ENCODE measurements at regions not wholly inside any gene's neighbourhood (a gene's known extent, or its start where the extent isn't known, plus 50 kb on each side); places are given as distances from the start of the nearest gene placed in this dataset.

GRCh38 chr2:66683064-66683463 is 248.1 kb downstream of the MEIS1 start:
- POLR2A ChIA-PET, result no interaction called here
- DNase-seq, result no peak
- no peaks in the 10 kb centered on the region for H3K9me3 Mint-ChIP-seq
- H3K4me1 Mint-ChIP-seq, result no peaks in the 10 kb centered on the region
- H3K36me3 Mint-ChIP-seq (ENCODE audit: low read depth), result no peaks in the 10 kb centered on the region
- H3K4me3 Mint-ChIP-seq, result no peak overlapping the region
- intact Hi-C loops (cut with micrococcal nuclease), result no loop called here
- H3K27me3 Mint-ChIP-seq, result peaks cover 2% of the 10 kb centered on the region
- CTCF ChIA-PET, result no interaction called here
- TF ChIP-seq CTCF (IDR thresholded peaks at IDR 0.05), result no peak
- no peak for ATAC-seq (ENCODE audit: low read depth)
- no peak overlapping the region for H3K27ac Mint-ChIP-seq

GRCh38 chr2:66683599-66683998 is 248.7 kb downstream of the MEIS1 start:
- Mint-ChIP-seq H3K36me3 (ENCODE audit: low read depth) (no peaks in the 10 kb centered on the region), H3K27ac (no peak overlapping the region), H3K9me3 (no peaks in the 10 kb centered on the region), H3K4me1 (no peaks in the 10 kb centered on the region), H3K4me3 (no peak overlapping the region), H3K27me3 (peaks cover 2% of the 10 kb centered on the region)
- ChIA-PET CTCF (no interaction called here), POLR2A (no interaction called here)
- intact Hi-C loops (cut with micrococcal nuclease), result no loop called here
- TF ChIP-seq CTCF (IDR thresholded peaks at IDR 0.05), result no peak
- ATAC-seq (ENCODE audit: low read depth), result no peak
- no peak for DNase-seq

GRCh38 chr2:66684289-66684688 is 249.4 kb downstream of the MEIS1 start:
- DNase-seq (no peak), ATAC-seq (ENCODE audit: low read depth) (no peak)
- H3K36me3 Mint-ChIP-seq (ENCODE audit: low read depth), result no peaks in the 10 kb centered on the region
- TF ChIP-seq CTCF (IDR thresholded peaks at IDR 0.05), result no peak
- H3K9me3 Mint-ChIP-seq, result no peaks in the 10 kb centered on the region
- no peak overlapping the region for H3K27ac Mint-ChIP-seq
- no peaks in the 10 kb centered on the region for H3K27me3 Mint-ChIP-seq
- CTCF ChIA-PET, result no interaction called here
- POLR2A ChIA-PET, result no interaction called here
- no peaks in the 10 kb centered on the region for H3K4me1 Mint-ChIP-seq
- intact Hi-C loops (cut with micrococcal nuclease), result no loop called here
- H3K4me3 Mint-ChIP-seq, result no peak overlapping the region

- H3K9me3 Mint-ChIP-seq, result no peaks in the 10 kb centered on the region
- intact Hi-C loops (cut with micrococcal nuclease), result no loop called here
- no peaks in the 10 kb centered on the region for H3K36me3 Mint-ChIP-seq (ENCODE audit: low read depth)
- H3K4me3 Mint-ChIP-seq, result no peak overlapping the region
- no peaks in the 10 kb centered on the region for H3K4me1 Mint-ChIP-seq
- ChIA-PET CTCF (no interaction called here), POLR2A (no interaction called here)
- H3K27me3 Mint-ChIP-seq, result peaks cover 2% of the 10 kb centered on the region
- ATAC-seq (ENCODE audit: low read depth), result no peak
- TF ChIP-seq CTCF (IDR thresholded peaks at IDR 0.05), result no peak
- DNase-seq, result no peak
- no peak overlapping the region for H3K27ac Mint-ChIP-seq
Observed at GRCh38 chr2:66686755-66687154, 251.8 kb downstream of the MEIS1 start.

- DNase-seq (no peak), ATAC-seq (ENCODE audit: low read depth) (no peak)
- ChIA-PET CTCF (no interaction called here), POLR2A (no interaction called here)
- Mint-ChIP-seq H3K36me3 (ENCODE audit: low read depth) (no peaks in the 10 kb centered on the region), H3K27me3 (peaks cover 2% of the 10 kb centered on the region), H3K4me1 (no peaks in the 10 kb centered on the region), H3K9me3 (no peaks in the 10 kb centered on the region), H3K27ac (no peak overlapping the region), H3K4me3 (no peak overlapping the region)
- intact Hi-C loops (cut with micrococcal nuclease), result no loop called here
- TF ChIP-seq CTCF (IDR thresholded peaks at IDR 0.05), result no peak
Observed at GRCh38 chr2:66688951-66689350, 254.0 kb downstream of the MEIS1 start.

All from activated B cell treated with CpG ODN at 0.5 μM for 24 hours (primary cell).